Urinary bladder (tissue), 3 donors: ENCODE measurements at regions not wholly inside any gene's neighbourhood (a gene's known extent, or its start where the extent isn't known, plus 50 kb on each side); places are given as distances from the start of the nearest gene placed in this dataset.
"Not testable (repeated sequence)": the region's sequence is repeated elsewhere in the genome, so short reads cannot be mapped to it uniquely, and the experiment has no call there.

Experiments used
- DNase-seq: peaks from one replicate; pipeline ENCODE4 v3.0.0-alpha.2; 2015; ENCODE audit errors: extremely low spot score
- H3K27ac ChIP-seq: one replicate; pipeline ENCODE4 v1.5.1; 2013; ENCODE audit warnings: low read depth, mild to moderate bottlenecking, moderate library complexity
- H3K36me3 ChIP-seq: one replicate; pipeline ENCODE4 v1.6.1; 2013; ENCODE audit warnings: mild to moderate bottlenecking, moderate library complexity; ENCODE audit not compliant: insufficient read depth
- H3K4me1 ChIP-seq: one replicate; pipeline ENCODE4 v1.6.1; 2013; ENCODE audit warnings: mild to moderate bottlenecking, moderate library complexity; ENCODE audit not compliant: insufficient read depth
- H3K4me3 ChIP-seq: one replicate; pipeline ENCODE4 v1.5.1; 2013; ENCODE audit warnings: low read depth, low read length
- WGBS: extraction: QIAGEN DNeasy Blood & Tissue Kit; methylation state at CpG from one replicate; pipeline ENCODE4 v1.1.7; 2013; 5-methylcytosine and 5-hydroxymethylcytosine counted together
- donor health status: healthy with polysubstance abuse.
- donor health status: healthy.

- H3K4me3 ChIP-seq, H3K36me3 ChIP-seq, H3K27ac ChIP-seq, DNase-seq, H3K4me1 ChIP-seq: not testable (repeated sequence)
- WGBS, result 93% methylated on average over 18 of the region's 22 CpGs
These were observed 1530.9 kb downstream of the REEP3 start for GRCh38 chr10:65052111-65052510.

GRCh38 chr10:65053397-65053796 is 1532.2 kb downstream of the REEP3 start:
- not testable (repeated sequence) for H3K4me3 ChIP-seq, H3K27ac ChIP-seq, H3K36me3 ChIP-seq, DNase-seq, H3K4me1 ChIP-seq
- 85% methylated on average over 18 of the region's 18 CpGs for WGBS

- 72% methylated on average over 46 of the region's 46 CpGs for WGBS
- not testable (repeated sequence) for H3K4me1 ChIP-seq, H3K27ac ChIP-seq, H3K4me3 ChIP-seq, DNase-seq, H3K36me3 ChIP-seq
These were observed 1532.7 kb downstream of the REEP3 start for GRCh38 chr10:65053831-65054351.

- H3K27ac ChIP-seq, H3K4me3 ChIP-seq, DNase-seq, H3K4me1 ChIP-seq, H3K36me3 ChIP-seq: not testable (repeated sequence)
- 91% methylated on average over 12 of the region's 12 CpGs for WGBS
These were observed 1533.5 kb downstream of the REEP3 start for GRCh38 chr10:65054701-65055100.

- DNase-seq, result no peak
- Histone ChIP-seq H3K4me3 (no peak overlapping the region), H3K27ac (no peak overlapping the region), H3K36me3 (no peaks in the 10 kb centered on the region), H3K4me1 (no peaks in the 10 kb centered on the region)
- WGBS, result 98% methylated on average over 1 of the region's 1 CpG
These were observed 1544.1 kb downstream of the REEP3 start for GRCh38 chr10:65065278-65065677.

- H3K4me3 ChIP-seq, result no peak overlapping the region
- H3K27ac ChIP-seq, result no peak overlapping the region
- DNase-seq, result no peak
- no peaks in the 10 kb centered on the region for H3K4me1 ChIP-seq
- WGBS, result 72% methylated on average over 6 of the region's 6 CpGs
- H3K36me3 ChIP-seq, result no peaks in the 10 kb centered on the region
These were observed 1562.0 kb downstream of the REEP3 start for GRCh38 chr10:65083222-65083621.

GRCh38 chr10:65090991-65091390 is 1569.8 kb downstream of the REEP3 start:
- Histone ChIP-seq H3K27ac (no peak overlapping the region), H3K36me3 (no peaks in the 10 kb centered on the region), H3K4me1 (no peaks in the 10 kb centered on the region), H3K4me3 (no peak overlapping the region)
- DNase-seq, result no peak

GRCh38 chr10:65100146-65100545 is 1578.9 kb downstream of the REEP3 start:
- no peaks in the 10 kb centered on the region for H3K4me1 ChIP-seq
- no peaks in the 10 kb centered on the region for H3K36me3 ChIP-seq
- no peak overlapping the region for H3K27ac ChIP-seq
- no peak overlapping the region for H3K4me3 ChIP-seq
- DNase-seq, result no peak
- 82% methylated on average over 1 of the region's 1 CpG for WGBS

- H3K4me3 ChIP-seq, DNase-seq, H3K36me3 ChIP-seq, H3K4me1 ChIP-seq, H3K27ac ChIP-seq: not testable (repeated sequence)
- 93% methylated on average over 4 of the region's 4 CpGs for WGBS
These were observed 1579.7 kb downstream of the REEP3 start for GRCh38 chr10:65100881-65101280.

GRCh38 chr10:65110009-65110408 is 1588.8 kb downstream of the REEP3 start:
- DNase-seq, result no peak
- WGBS, result 64% methylated on average over 2 of the region's 2 CpGs
- H3K4me3 ChIP-seq, result no peak overlapping the region
- no peaks in the 10 kb centered on the region for H3K4me1 ChIP-seq
- no peaks in the 10 kb centered on the region for H3K36me3 ChIP-seq
- H3K27ac ChIP-seq, result no peak overlapping the region

- not testable (repeated sequence) for H3K4me1 ChIP-seq, DNase-seq, H3K4me3 ChIP-seq, H3K27ac ChIP-seq, H3K36me3 ChIP-seq
- 71% methylated on average over 6 of the region's 6 CpGs for WGBS
These were observed 1589.9 kb downstream of the REEP3 start for GRCh38 chr10:65111059-65111458.

- no peaks in the 10 kb centered on the region for H3K36me3 ChIP-seq
- 50% methylated on average over 4 of the region's 4 CpGs for WGBS
- no peak overlapping the region for H3K27ac ChIP-seq
- no peak overlapping the region for H3K4me3 ChIP-seq
- no peaks in the 10 kb centered on the region for H3K4me1 ChIP-seq
- DNase-seq, result no peak
These were observed 1591.4 kb downstream of the REEP3 start for GRCh38 chr10:65112573-65112972.

GRCh38 chr10:65123120-65123519 is 1601.9 kb downstream of the REEP3 start:
- DNase-seq, result no peak
- Histone ChIP-seq H3K27ac (no peak overlapping the region), H3K36me3 (no peaks in the 10 kb centered on the region), H3K4me1 (no peaks in the 10 kb centered on the region), H3K4me3 (no peak overlapping the region)
- 76% methylated on average over 1 of the region's 1 CpG for WGBS

- Histone ChIP-seq H3K27ac (no peak overlapping the region), H3K36me3 (no peaks in the 10 kb centered on the region), H3K4me1 (no peaks in the 10 kb centered on the region), H3K4me3 (no peak overlapping the region)
- WGBS, result 68% methylated on average over 2 of the region's 2 CpGs
- no peak for DNase-seq
These were observed 1604.0 kb downstream of the REEP3 start for GRCh38 chr10:65125212-65125611.

- Histone ChIP-seq H3K27ac (no peak overlapping the region), H3K4me1 (no peaks in the 10 kb centered on the region), H3K4me3 (no peak overlapping the region), H3K36me3 (no peaks in the 10 kb centered on the region)
- WGBS, result 67% methylated on average over 1 of the region's 1 CpG
- no peak for DNase-seq
These were observed 1605.1 kb downstream of the REEP3 start for GRCh38 chr10:65126288-65126687.
